Aorta (tissue), 5 donors: ENCODE measurements at regions not wholly inside any gene's neighbourhood (a gene's known extent, or its start where the extent isn't known, plus 50 kb on each side); places are given as distances from the start of the nearest gene placed in this dataset.

ENCODE experiments used
- ATAC-seq: fragments of 200-7000 bp; cut with Tn5 transposase; one replicate; pipeline ENCODE4 v1.9.1; 2022; ENCODE audit warnings: moderate library complexity; ENCODE audit not compliant: low FRiP score
- DNase-seq, 2 donors: peaks; one replicate each; pipeline ENCODE4 v3.0.0-alpha.2; 2020
- H3K27ac ChIP-seq, 2 donors: one replicate each; pipeline ENCODE4 v1.5.1; 2013; ENCODE audit warnings: low read length in 2 of 2, mild to moderate bottlenecking in 2 of 2, moderate library complexity in 2 of 2, control low read depth in 1 of 2, inconsistent platforms in 1 of 2, low read depth in 1 of 2
- H3K27me3 ChIP-seq, 2 donors: one replicate each; pipeline ENCODE4 v1.6.1; 2013; ENCODE audit warnings: control low read depth in 1 of 2, low read length in 1 of 2, mild to moderate bottlenecking in 1 of 2, moderate library complexity in 1 of 2; ENCODE audit not compliant: insufficient read depth in 2 of 2, control insufficient read depth in 1 of 2
- H3K36me3 ChIP-seq, 2 donors: one replicate each; pipeline ENCODE4 v1.6.1; 2013; ENCODE audit warnings: control low read depth in 1 of 2, low read length in 1 of 2, mild to moderate bottlenecking in 1 of 2; ENCODE audit not compliant: insufficient read depth in 2 of 2, control insufficient read depth in 1 of 2
- H3K4me1 ChIP-seq, 2 donors: one replicate each; pipeline ENCODE4 v1.6.1; 2013; ENCODE audit warnings: low read length in 2 of 2, control low read depth in 1 of 2, mild to moderate bottlenecking in 1 of 2, moderate library complexity in 1 of 2; ENCODE audit not compliant: insufficient read depth in 2 of 2, control insufficient read depth in 1 of 2
- H3K4me3 ChIP-seq, 2 donors: one replicate each; pipeline ENCODE4 v1.5.1; 2013; ENCODE audit warnings: low read length in 2 of 2, control low read depth in 1 of 2, mild to moderate bottlenecking in 1 of 2
- H3K9me3 ChIP-seq: one replicate; pipeline ENCODE4 v1.6.1; 2013; ENCODE audit warnings: mild to moderate bottlenecking, low read length; ENCODE audit not compliant: control insufficient read depth
- WGBS, 2 donors: extraction: QIAGEN DNeasy Blood & Tissue Kit; methylation state at CpG; one replicate each; pipeline ENCODE4 v1.1.7; 2013; 5-methylcytosine and 5-hydroxymethylcytosine counted together
- intact Hi-C, 2 donors: fragments of 100-400 bp; cut with DNase I; formaldehyde crosslinking; loops; one replicate each; pipeline versions ENCODE4 v1.14.2 to v1.15.0; 2022
- donor health status: healthy with polysubstance abuse.
- donor health status: Bipolar disorder and iron deficiency.
- donor health status: DM: no; HTN: no; CAD: no.
- donor health status: DM: no; HTN: no; CAD: no.
- donor health status: DM: yes; HTN: yes; CAD: no.

GRCh38 chr4:54359919-54360650 lies 131.0 kb downstream of the PDGFRA start:
- Histone ChIP-seq H3K27me3 (peaks cover 0 to 2% of the 10 kb centered on the region in 2 donors), H3K27ac (no peak overlapping the region), H3K36me3 (no peaks in the 10 kb centered on the region), H3K4me1 (no peaks in the 10 kb centered on the region), H3K4me3 (no peak overlapping the region), H3K9me3 (peaks cover 3% of the 10 kb centered on the region)
- DNase-seq = no peak
- WGBS, 2 donors = 63 to 65% methylated on average over 5 of the region's 5 CpGs
- ATAC-seq = no peak
- intact Hi-C loops = no loop called here

GRCh38 chr4:54363037-54363436 lies 133.9 kb downstream of the PDGFRA start:
- intact Hi-C loops = no loop called here

GRCh38 chr4:54365691-54366090 lies 136.6 kb downstream of the PDGFRA start:
- no peak for ATAC-seq
- no peak overlapping the region for H3K27ac ChIP-seq
- H3K4me3 ChIP-seq = no peak overlapping the region
- no peaks in the 10 kb centered on the region for H3K36me3 ChIP-seq
- H3K27me3 ChIP-seq = peaks cover 0 to 2% of the 10 kb centered on the region in 2 donors
- 73 to 85% methylated on average over 3 of the region's 3 CpGs for WGBS, 2 donors
- no peaks in the 10 kb centered on the region for H3K4me1 ChIP-seq
- intact Hi-C loops = no loop called here
- H3K9me3 ChIP-seq = no peaks in the 10 kb centered on the region
- DNase-seq = no peak

More at GRCh38 chr4:54363037-54363436, 133.9 kb downstream of the PDGFRA start:
- DNase-seq (no peak), ATAC-seq (no peak)
- 75 to 79% methylated on average over 8 of the region's 8 CpGs for WGBS, 2 donors
- H3K4me1 ChIP-seq = no peaks in the 10 kb centered on the region
- H3K36me3 ChIP-seq = no peaks in the 10 kb centered on the region
- peaks cover 3% of the 10 kb centered on the region for H3K9me3 ChIP-seq
- peaks cover 0 to 2% of the 10 kb centered on the region in 2 donors for H3K27me3 ChIP-seq
- no peak overlapping the region for H3K27ac ChIP-seq
- no peak overlapping the region for H3K4me3 ChIP-seq

- ATAC-seq (no peak), DNase-seq (no peak)
- WGBS, 2 donors = 57 to 61% methylated on average over 1 of the region's 1 CpG
- intact Hi-C loops = no loop called here
- H3K36me3 ChIP-seq = no peaks in the 10 kb centered on the region
- H3K27me3 ChIP-seq = peaks cover 0 to 2% of the 10 kb centered on the region in 2 donors
- no peaks in the 10 kb centered on the region for H3K9me3 ChIP-seq
- H3K4me3 ChIP-seq = no peak overlapping the region
- H3K27ac ChIP-seq = no peak overlapping the region
- H3K4me1 ChIP-seq = no peaks in the 10 kb centered on the region
Observed at GRCh38 chr4:54367059-54367458, 138.0 kb downstream of the PDGFRA start.

GRCh38 chr4:54368281-54369265 lies 139.5 kb downstream of the PDGFRA start:
- no peak overlapping the region for H3K27ac ChIP-seq
- no peaks in the 10 kb centered on the region for H3K4me1 ChIP-seq
- no peaks in the 10 kb centered on the region for H3K27me3 ChIP-seq
- H3K4me3 ChIP-seq = no peak overlapping the region
- H3K36me3 ChIP-seq = no peaks in the 10 kb centered on the region
- no peaks in the 10 kb centered on the region for H3K9me3 ChIP-seq
- intact Hi-C loops = no loop called here
- DNase-seq = no peak
- ATAC-seq = no peak
- 75 to 76% methylated on average over 6 of the region's 6 CpGs for WGBS, 2 donors

GRCh38 chr4:54371173-54371572 lies 142.1 kb downstream of the PDGFRA start:
- ATAC-seq (no peak), DNase-seq (no peak)
- Histone ChIP-seq H3K27me3 (no peaks in the 10 kb centered on the region), H3K9me3 (no peaks in the 10 kb centered on the region), H3K4me3 (no peak overlapping the region), H3K27ac (no peak overlapping the region), H3K36me3 (no peaks in the 10 kb centered on the region), H3K4me1 (no peaks in the 10 kb centered on the region)
- 59 to 69% methylated on average over 3 of the region's 3 CpGs for WGBS, 2 donors
- intact Hi-C loops = no loop called here

GRCh38 chr4:54372951-54373350 lies 143.9 kb downstream of the PDGFRA start:
- no peaks in the 10 kb centered on the region for H3K27me3 ChIP-seq
- H3K4me3 ChIP-seq = no peak overlapping the region
- WGBS, 2 donors = 94 to 95% methylated on average over 2 of the region's 2 CpGs
- H3K4me1 ChIP-seq = no peaks in the 10 kb centered on the region
- DNase-seq (no peak), ATAC-seq (no peak)
- no peak overlapping the region for H3K27ac ChIP-seq
- no peaks in the 10 kb centered on the region for H3K36me3 ChIP-seq
- H3K9me3 ChIP-seq = no peaks in the 10 kb centered on the region
- intact Hi-C loops = no loop called here

GRCh38 chr4:54373718-54374210 lies 144.7 kb downstream of the PDGFRA start:
- Histone ChIP-seq H3K36me3 (no peaks in the 10 kb centered on the region), H3K9me3 (no peaks in the 10 kb centered on the region), H3K27me3 (no peaks in the 10 kb centered on the region), H3K4me3 (no peak overlapping the region), H3K4me1 (no peaks in the 10 kb centered on the region), H3K27ac (no peak overlapping the region)
- WGBS, 2 donors = 79 to 85% methylated on average over 4 of the region's 4 CpGs
- intact Hi-C loops = no loop called here
- no peak for DNase-seq
- no peak for ATAC-seq
